ENCODE measurements at regions not wholly inside any gene's neighbourhood (a gene's known extent, or its start where the extent isn't known, plus 50 kb on each side); places are given as distances from the start of the nearest gene placed in this dataset.
"Not testable (repeated sequence)": the region's sequence is repeated elsewhere in the genome, so short reads cannot be mapped to it uniquely, and the experiment has no call there.

DNA sequence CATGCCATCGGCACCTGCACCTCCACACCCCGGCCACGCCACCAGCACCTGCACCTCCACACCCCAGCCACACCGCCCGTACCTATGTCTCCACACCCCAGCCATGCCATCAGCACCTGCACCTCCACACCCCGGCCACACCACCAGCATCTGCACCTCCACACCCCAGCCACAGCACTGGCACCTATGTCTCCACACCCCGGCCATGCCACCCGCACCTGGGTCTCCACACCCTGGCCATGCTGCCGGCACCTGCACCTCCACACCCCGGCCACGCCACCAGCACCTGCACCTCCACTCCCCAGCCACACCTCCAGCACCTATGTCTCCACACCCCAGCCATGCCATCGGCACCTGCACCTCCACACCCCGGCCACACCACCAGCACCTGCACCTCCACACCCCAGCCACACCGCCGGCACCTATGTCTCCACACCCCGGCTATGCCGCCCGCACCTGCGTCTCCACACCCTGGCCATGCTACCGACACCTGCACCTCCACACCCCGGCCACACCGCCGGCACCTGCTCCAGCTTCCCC lies 390.3 kb upstream of the MYT1L start (continued):
- TF ChIP-seq, protein P1, sequence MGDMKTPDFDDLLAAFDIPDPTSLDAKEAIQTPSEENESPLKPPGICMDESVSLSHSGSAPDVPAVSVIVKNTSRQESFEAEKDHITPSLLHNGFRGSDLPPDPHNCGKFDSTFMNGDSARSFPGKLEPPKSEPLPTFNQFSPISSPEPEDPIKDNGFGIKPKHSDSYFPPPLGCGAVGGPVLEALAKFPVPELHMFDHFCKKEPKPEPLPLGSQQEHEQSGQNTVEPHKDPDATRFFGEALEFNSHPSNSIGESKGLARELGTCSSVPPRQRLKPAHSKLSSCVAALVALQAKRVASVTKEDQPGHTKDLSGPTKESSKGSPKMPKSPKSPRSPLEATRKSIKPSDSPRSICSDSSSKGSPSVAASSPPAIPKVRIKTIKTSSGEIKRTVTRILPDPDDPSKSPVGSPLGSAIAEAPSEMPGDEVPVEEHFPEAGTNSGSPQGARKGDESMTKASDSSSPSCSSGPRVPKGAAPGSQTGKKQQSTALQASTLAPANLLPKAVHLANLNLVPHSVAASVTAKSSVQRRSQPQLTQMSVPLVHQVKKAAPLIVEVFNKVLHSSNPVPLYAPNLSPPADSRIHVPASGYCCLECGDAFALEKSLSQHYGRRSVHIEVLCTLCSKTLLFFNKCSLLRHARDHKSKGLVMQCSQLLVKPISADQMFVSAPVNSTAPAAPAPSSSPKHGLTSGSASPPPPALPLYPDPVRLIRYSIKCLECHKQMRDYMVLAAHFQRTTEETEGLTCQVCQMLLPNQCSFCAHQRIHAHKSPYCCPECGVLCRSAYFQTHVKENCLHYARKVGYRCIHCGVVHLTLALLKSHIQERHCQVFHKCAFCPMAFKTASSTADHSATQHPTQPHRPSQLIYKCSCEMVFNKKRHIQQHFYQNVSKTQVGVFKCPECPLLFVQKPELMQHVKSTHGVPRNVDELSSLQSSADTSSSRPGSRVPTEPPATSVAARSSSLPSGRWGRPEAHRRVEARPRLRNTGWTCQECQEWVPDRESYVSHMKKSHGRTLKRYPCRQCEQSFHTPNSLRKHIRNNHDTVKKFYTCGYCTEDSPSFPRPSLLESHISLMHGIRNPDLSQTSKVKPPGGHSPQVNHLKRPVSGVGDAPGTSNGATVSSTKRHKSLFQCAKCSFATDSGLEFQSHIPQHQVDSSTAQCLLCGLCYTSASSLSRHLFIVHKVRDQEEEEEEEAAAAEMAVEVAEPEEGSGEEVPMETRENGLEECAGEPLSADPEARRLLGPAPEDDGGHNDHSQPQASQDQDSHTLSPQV (IDR thresholded peaks at IDR 0.05) = no peak

- intact Hi-C loops (cut with micrococcal nuclease; ENCODE audit: unreplicated experiment); BruUV-seq (replicated peaks); SMC1A ChIA-PET (ENCODE audit: uncharacterized antibody, unreplicated experiment); H4K20me1 ChIP-seq (ENCODE audit: control insufficient read depth, insufficient read depth); H3K27me3 ChIP-seq (replicated peaks in 1 of 2; ENCODE audit: control insufficient read depth in 2 of 2, insufficient read depth in 2 of 2, low read length in 1 of 2); H3K36me3 ChIP-seq (ENCODE audit: control insufficient read depth in 2 of 2, insufficient read depth in 2 of 2, low read length in 1 of 2); H3K27ac ChIP-seq (ENCODE audit: control insufficient read depth, insufficient read depth); in situ Hi-C loops (cut with MboI); DNase-seq (ENCODE audit: low read depth, low spot score); RAD21 ChIA-PET (ENCODE audit: unreplicated experiment); H2AFZ ChIP-seq (ENCODE audit: control insufficient read depth, low read depth, low read length); H3K9me3 ChIP-seq (replicated peaks; ENCODE audit: control insufficient read depth, insufficient read depth, low read length); H3K4me1 ChIP-seq (ENCODE audit: control insufficient read depth, insufficient read depth, low read length); H3K4me3 ChIP-seq; CTCF ChIA-PET; FAIRE-seq; H3K79me2 ChIP-seq (ENCODE audit: control insufficient read depth, insufficient read depth, low read length); H3K9ac ChIP-seq (ENCODE audit: control insufficient read depth, insufficient read depth, low read length); ATAC-seq; POLR2A ChIA-PET; H3K4me2 ChIP-seq (ENCODE audit: control insufficient read depth, insufficient read depth): not testable (repeated sequence)
- 22% methylated on average over 8 of the region's 14 CpGs for WGBS (ENCODE audit: insufficient coverage, insufficient replicate concordance, low lambda C conversion rate, missing lambda C conversion rate)
Observed at GRCh38 chr2:2720806-2721205, 389.7 kb upstream of the MYT1L start.

GRCh38 chr2:2720351-2720750 lies 389.3 kb upstream of the MYT1L start:
- ATAC-seq = no peak
- SMC1A ChIA-PET (ENCODE audit: uncharacterized antibody, unreplicated experiment) = no interaction called here
- TF ChIP-seq, protein P1 (IDR thresholded peaks at IDR 0.05) = no peak
- TF ChIP-seq, protein P2, sequence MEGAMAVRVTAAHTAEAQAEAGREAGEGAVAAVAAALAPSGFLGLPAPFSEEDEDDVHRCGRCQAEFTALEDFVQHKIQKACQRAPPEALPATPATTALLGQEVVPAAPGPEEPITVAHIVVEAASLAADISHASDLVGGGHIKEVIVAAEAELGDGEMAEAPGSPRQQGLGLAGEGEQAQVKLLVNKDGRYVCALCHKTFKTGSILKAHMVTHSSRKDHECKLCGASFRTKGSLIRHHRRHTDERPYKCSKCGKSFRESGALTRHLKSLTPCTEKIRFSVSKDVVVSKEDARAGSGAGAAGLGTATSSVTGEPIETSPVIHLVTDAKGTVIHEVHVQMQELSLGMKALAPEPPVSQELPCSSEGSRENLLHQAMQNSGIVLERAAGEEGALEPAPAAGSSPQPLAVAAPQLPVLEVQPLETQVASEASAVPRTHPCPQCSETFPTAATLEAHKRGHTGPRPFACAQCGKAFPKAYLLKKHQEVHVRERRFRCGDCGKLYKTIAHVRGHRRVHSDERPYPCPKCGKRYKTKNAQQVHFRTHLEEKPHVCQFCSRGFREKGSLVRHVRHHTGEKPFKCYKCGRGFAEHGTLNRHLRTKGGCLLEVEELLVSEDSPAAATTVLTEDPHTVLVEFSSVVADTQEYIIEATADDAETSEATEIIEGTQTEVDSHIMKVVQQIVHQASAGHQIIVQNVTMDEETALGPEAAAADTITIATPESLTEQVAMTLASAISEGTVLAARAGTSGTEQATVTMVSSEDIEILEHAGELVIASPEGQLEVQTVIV (IDR thresholded peaks at IDR 0.05; ENCODE audit: borderline replicate concordance, partially characterized antibody) = no peak

More at GRCh38 chr2:2720351-2720750, 389.3 kb upstream of the MYT1L start:
- Histone ChIP-seq H3K79me2 (ENCODE audit: control insufficient read depth, insufficient read depth, low read length) (no peaks in the 10 kb centered on the region), H3K27ac (ENCODE audit: control insufficient read depth, insufficient read depth) (no peak overlapping the region), H3K27me3 (replicated peaks in 1 of 2; ENCODE audit: control insufficient read depth in 2 of 2, insufficient read depth in 2 of 2, low read length in 1 of 2) (no peaks in the 10 kb centered on the region), H3K9me3 (replicated peaks; ENCODE audit: control insufficient read depth, insufficient read depth, low read length) (no peaks in the 10 kb centered on the region), H3K4me1 (ENCODE audit: control insufficient read depth, insufficient read depth, low read length) (no peaks in the 10 kb centered on the region), H4K20me1 (ENCODE audit: control insufficient read depth, insufficient read depth) (no peaks in the 10 kb centered on the region), H2AFZ (ENCODE audit: control insufficient read depth, low read depth, low read length) (no peak overlapping the region), H3K4me2 (ENCODE audit: control insufficient read depth, insufficient read depth) (no peak overlapping the region), H3K36me3 (ENCODE audit: control insufficient read depth in 2 of 2, insufficient read depth in 2 of 2, low read length in 1 of 2) (no peaks in the 10 kb centered on the region), H3K4me3 (no peak overlapping the region), H3K9ac (ENCODE audit: control insufficient read depth, insufficient read depth, low read length) (no peak overlapping the region)
- POLR2A ChIA-PET = no interaction called here
- RAD21 ChIA-PET (ENCODE audit: unreplicated experiment) = no interaction called here
- intact Hi-C loops (cut with micrococcal nuclease; ENCODE audit: unreplicated experiment) (no loop called here), in situ Hi-C loops (cut with MboI) (no loop called here)
- no TSS peak for BruUV-seq (replicated peaks)
- 26% methylated on average over 9 of the region's 9 CpGs for WGBS (ENCODE audit: insufficient coverage, insufficient replicate concordance, low lambda C conversion rate, missing lambda C conversion rate)
- FAIRE-seq (no peak), DNase-seq (ENCODE audit: low read depth, low spot score) (no peak)
- CTCF ChIA-PET = no interaction called here

All from GM12878 (cell line).